Mammary epithelial cell (primary cell): ENCODE measurements at regions not wholly inside any gene's neighbourhood (a gene's known extent, or its start where the extent isn't known, plus 50 kb on each side); places are given as distances from the start of the nearest gene placed in this dataset.
"Not testable (repeated sequence)": the region's sequence is repeated elsewhere in the genome, so short reads cannot be mapped to it uniquely, and the experiment has no call there.

Source experiments
- CTCF ChIP-seq, 2 donors: IDR thresholded peaks in 1 of 2; conservative IDR thresholded peaks in 1 of 2; 2 replicates each; pipeline ENCODE4 v1.5.1; 2011 to 2012; ENCODE audit warnings: inconsistent platforms in 2 of 2, low read length in 2 of 2, mild to moderate bottlenecking in 2 of 2, control low read depth in 1 of 2, low read depth in 1 of 2; ENCODE audit not compliant: insufficient read depth in 1 of 2; ENCODE audit errors: extremely low read depth in 1 of 2
- EZH2 ChIP-seq: IDR thresholded peaks from 2 replicates; pipeline ENCODE4 v1.6.1; 2012; ENCODE audit warnings: low read length, inconsistent platforms, borderline replicate concordance

- not testable (repeated sequence) for TF ChIP-seq CTCF (conservative IDR thresholded peaks at IDR 0.05 in 1 of 2, IDR thresholded peaks at IDR 0.05 in 1 of 2; ENCODE audit: extremely low read depth in 1 of 2, insufficient read depth in 1 of 2, low read depth in 1 of 2, low read length in 2 of 2); EZH2
Observed at GRCh38 chr6:51052716-51053115, 234.0 kb downstream of the TFAP2B start.
